ENCODE measurements at regions not wholly inside any gene's neighbourhood (a gene's known extent, or its start where the extent isn't known, plus 50 kb on each side); places are given as distances from the start of the nearest gene placed in this dataset.

- ChIA-PET CTCF (no interaction called here), POLR2A (no interaction called here)
- BruUV-seq (replicated peaks) = no TSS peak
Observed at GRCh38 chr13:20312292-20312691, 80.2 kb upstream of the GJB6 start.

GRCh38 chr13:20311596-20311995 lies 79.5 kb upstream of the GJB6 start:
- H3K4me3 Mint-ChIP-seq (ENCODE audit: unreplicated experiment) = no peak overlapping the region
- POLR2A ChIA-PET = no interaction called here
- H3K36me3 Mint-ChIP-seq (ENCODE audit: insufficient read depth, unreplicated experiment) = no peaks in the 10 kb centered on the region
- DNase-seq (ENCODE audit: unreplicated experiment) = no peak
- CTCF ChIA-PET = no interaction called here
- H3K4me1 Mint-ChIP-seq (ENCODE audit: insufficient read depth, unreplicated experiment) = no peaks in the 10 kb centered on the region
- TF ChIP-seq CTCF (IDR thresholded peaks at IDR 0.05; ENCODE audit: unreplicated experiment) = no peak
- no TSS peak for BruUV-seq (replicated peaks)
- no peaks in the 10 kb centered on the region for H3K27me3 Mint-ChIP-seq (ENCODE audit: insufficient read depth, unreplicated experiment)
- no peak overlapping the region for H3K27ac Mint-ChIP-seq (ENCODE audit: low read depth, unreplicated experiment)
- intact Hi-C loops (cut with micrococcal nuclease) = no loop called here
- no peaks in the 10 kb centered on the region for H3K9me3 Mint-ChIP-seq (ENCODE audit: unreplicated experiment)

More at GRCh38 chr13:20312292-20312691, 80.2 kb upstream of the GJB6 start:
- no peak for DNase-seq (ENCODE audit: unreplicated experiment)
- Mint-ChIP-seq H3K27me3 (ENCODE audit: insufficient read depth, unreplicated experiment) (no peaks in the 10 kb centered on the region), H3K27ac (ENCODE audit: low read depth, unreplicated experiment) (no peak overlapping the region), H3K36me3 (ENCODE audit: insufficient read depth, unreplicated experiment) (no peaks in the 10 kb centered on the region), H3K4me1 (ENCODE audit: insufficient read depth, unreplicated experiment) (no peaks in the 10 kb centered on the region), H3K4me3 (ENCODE audit: unreplicated experiment) (no peak overlapping the region), H3K9me3 (ENCODE audit: unreplicated experiment) (no peaks in the 10 kb centered on the region)
- TF ChIP-seq CTCF (IDR thresholded peaks at IDR 0.05; ENCODE audit: unreplicated experiment) = no peak
- intact Hi-C loops (cut with micrococcal nuclease) = no loop called here

- intact Hi-C loops (cut with micrococcal nuclease) = no loop called here
- Mint-ChIP-seq H3K9me3 (ENCODE audit: unreplicated experiment) (no peaks in the 10 kb centered on the region), H3K27me3 (ENCODE audit: insufficient read depth, unreplicated experiment) (no peaks in the 10 kb centered on the region), H3K4me1 (ENCODE audit: insufficient read depth, unreplicated experiment) (no peaks in the 10 kb centered on the region), H3K27ac (ENCODE audit: low read depth, unreplicated experiment) (no peak overlapping the region), H3K36me3 (ENCODE audit: insufficient read depth, unreplicated experiment) (no peaks in the 10 kb centered on the region), H3K4me3 (ENCODE audit: unreplicated experiment) (no peak overlapping the region)
- DNase-seq (ENCODE audit: unreplicated experiment) = no peak
- ChIA-PET CTCF (no interaction called here), POLR2A (no interaction called here)
- BruUV-seq (replicated peaks) = no TSS peak
- no peak for TF ChIP-seq CTCF (IDR thresholded peaks at IDR 0.05; ENCODE audit: unreplicated experiment)
Observed at GRCh38 chr13:20311022-20311421, 78.9 kb upstream of the GJB6 start.

GRCh38 chr13:20306039-20306438 lies 73.9 kb upstream of the GJB6 start:
- H3K36me3 Mint-ChIP-seq (ENCODE audit: insufficient read depth, unreplicated experiment) = no peaks in the 10 kb centered on the region
- no TSS peak for BruUV-seq (replicated peaks)
- no peaks in the 10 kb centered on the region for H3K27me3 Mint-ChIP-seq (ENCODE audit: insufficient read depth, unreplicated experiment)
- DNase-seq (ENCODE audit: unreplicated experiment) = no peak
- no peak overlapping the region for H3K4me3 Mint-ChIP-seq (ENCODE audit: unreplicated experiment)
- no peak overlapping the region for H3K27ac Mint-ChIP-seq (ENCODE audit: low read depth, unreplicated experiment)
- POLR2A ChIA-PET = no interaction called here
- no peak for TF ChIP-seq CTCF (IDR thresholded peaks at IDR 0.05; ENCODE audit: unreplicated experiment)
- CTCF ChIA-PET = no interaction called here
- intact Hi-C loops (cut with micrococcal nuclease) = no loop called here
- H3K9me3 Mint-ChIP-seq (ENCODE audit: unreplicated experiment) = no peaks in the 10 kb centered on the region
- peaks cover 13% of the 10 kb centered on the region for H3K4me1 Mint-ChIP-seq (ENCODE audit: insufficient read depth, unreplicated experiment)

Data from MCF 10A (cell line).